Fibroblast of the conjunctiva (primary cell): ENCODE measurements at regions not wholly inside any gene's neighbourhood (a gene's known extent, or its start where the extent isn't known, plus 50 kb on each side); places are given as distances from the start of the nearest gene placed in this dataset.
"Not testable (repeated sequence)": the region's sequence is repeated elsewhere in the genome, so short reads cannot be mapped to it uniquely, and the experiment has no call there.

Source experiments
- DNase-seq: peaks from one replicate; pipeline ENCODE4 v3.0.0-alpha.2; 2010; ENCODE audit warnings: low read depth

DNA sequence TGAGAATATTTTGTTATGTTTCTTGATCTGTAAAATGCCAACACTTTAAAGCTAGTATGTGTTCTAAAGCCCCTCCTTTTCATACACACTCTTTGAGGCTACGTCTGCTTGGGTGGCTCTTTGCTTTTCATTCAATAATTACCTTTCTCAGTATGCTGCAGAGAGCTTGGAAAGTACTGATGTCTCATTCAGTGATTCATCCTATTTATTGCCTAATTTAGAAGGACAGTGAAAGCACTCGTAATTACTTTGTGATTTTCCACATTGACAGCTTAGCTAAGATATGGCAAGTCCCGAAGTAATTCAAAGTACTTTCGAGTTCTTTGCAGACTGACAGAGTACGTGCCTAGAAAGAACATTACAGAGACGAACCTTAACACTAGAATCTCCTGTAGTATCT lies 57.2 kb downstream of the BMP15 start:
- DNase-seq, result no peak

DNA sequence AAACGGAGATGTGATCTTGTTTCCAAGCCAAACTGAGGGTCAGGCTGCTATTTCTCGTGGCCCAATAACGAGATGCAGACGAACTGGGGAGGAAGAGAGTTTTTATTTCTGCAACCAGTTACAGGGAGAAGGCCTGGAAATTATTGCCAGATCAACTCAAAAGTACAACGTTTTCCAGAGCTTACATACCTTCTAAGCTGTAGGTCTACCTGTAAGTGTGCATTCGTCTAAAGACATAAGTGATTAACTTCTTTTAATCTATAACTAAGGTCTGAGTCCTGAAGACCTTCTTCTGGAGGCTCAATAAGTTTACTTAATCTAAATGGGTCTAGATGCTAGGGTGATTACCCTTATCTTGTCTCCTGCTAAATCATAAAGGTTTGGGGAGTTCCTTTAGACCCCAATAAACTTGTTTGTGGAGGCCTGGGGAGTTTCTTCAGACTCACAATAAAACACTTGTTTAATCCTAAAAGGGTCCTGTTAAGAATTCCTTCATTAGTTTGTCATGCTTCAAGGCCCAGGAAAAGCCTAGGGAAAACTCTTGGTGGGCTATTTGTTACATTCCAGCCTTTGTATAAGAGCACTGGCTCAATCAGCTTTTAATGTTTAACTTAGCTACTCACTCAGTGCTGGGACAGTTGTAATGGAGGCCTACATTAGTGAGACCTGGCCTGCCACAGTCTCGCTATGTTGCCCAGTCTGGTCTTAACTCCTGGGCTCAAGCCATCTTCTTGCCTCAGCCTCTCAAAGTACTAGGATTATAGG lies 58.5 kb downstream of the BMP15 start:
- not testable (repeated sequence) for DNase-seq

DNA sequence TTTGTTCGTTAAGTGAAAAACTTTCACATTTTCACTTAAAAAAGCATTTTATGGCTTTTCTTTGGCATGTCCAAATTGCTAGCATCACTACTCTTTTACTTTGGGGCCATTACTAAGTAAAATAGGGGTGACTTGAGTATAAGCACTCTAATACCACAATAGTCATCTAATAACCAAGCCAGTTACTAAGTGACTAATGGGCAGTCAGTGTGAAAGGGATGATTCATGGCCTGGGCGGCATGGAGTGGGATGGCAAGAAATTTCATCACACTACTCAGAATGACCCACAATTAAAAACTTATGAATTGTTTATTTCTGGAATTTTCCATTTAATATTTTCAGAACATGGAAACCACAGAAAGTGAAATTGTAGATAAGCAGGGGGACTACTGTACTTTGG lies 60.9 kb downstream of the BMP15 start:
- DNase-seq, result peak; percentile 10

DNA sequence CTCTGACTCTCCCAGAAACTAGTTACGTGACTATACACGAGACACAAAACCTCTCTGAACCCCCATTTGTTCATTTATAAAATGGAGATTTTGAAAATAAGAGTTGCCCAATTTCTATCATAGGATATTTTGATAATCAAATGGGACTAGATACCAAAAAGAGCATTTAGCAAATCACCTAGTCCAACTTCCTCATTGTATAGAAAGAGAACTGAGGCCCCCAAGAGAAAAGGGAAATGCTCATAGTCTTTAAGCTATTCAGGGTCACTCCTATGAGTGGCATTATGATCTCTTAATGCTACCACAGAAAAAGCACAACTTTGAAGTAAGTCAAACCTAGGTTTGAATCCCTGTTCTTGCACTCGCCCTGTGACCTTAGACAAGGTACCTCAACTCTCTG lies 62.7 kb downstream of the BMP15 start:
- no peak for DNase-seq

DNA sequence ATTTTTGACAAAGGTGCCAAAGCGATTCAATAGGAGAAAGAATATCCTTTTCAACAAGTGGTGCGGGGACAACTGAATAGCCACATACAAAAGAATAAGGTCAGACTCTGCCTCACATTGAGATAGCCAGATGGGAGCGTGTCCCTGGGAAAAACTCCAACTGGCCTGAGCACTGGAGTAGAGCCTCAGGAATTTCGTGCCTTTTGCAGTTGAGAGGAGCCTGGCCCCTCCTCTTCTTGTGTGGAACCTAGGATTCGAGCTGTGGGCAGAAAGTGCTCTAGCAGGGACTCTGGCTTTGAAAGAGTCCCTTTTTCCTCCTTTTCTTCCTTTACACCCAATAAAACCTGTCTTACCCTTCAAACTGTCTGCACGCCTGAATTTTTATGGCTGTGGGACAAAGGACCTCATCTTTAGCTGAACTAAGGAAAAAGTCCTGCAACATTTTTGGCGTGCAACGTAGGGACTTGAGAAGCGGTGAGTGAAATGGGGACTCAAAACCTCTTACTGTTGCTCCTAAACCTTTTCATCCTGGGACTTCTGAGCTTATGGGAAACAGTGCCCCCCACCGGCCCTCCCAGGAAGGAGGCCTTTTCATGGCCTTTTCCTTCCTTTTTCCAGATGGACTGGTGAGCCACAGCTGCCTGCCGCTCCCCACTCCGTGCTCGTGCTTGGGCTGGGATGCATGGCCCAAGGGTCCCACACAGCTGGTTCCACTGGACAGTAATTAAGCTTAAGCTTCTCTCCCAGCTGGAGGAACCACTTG lies 68.6 kb downstream of the BMP15 start:
- no peak for DNase-seq

DNA sequence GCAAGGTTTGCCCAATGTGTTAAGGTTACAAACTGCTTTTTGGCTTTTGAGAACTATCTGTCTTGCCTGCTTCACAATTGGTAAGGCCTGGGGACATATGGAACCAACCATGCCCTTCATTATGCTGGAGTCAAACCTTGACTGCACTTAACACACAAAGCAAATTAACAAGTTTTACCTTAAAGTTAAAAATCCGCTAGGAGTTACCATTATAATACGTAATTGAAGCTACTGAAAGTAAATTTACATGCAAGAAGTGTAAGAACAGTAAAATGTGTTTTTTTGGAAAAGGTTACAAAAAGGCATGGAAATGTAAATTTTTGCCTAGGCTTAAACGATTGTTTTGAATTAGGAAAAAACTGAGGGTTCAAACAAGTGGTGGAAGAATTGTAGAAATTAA lies 69.7 kb downstream of the BMP15 start:
- no peak for DNase-seq

DNA sequence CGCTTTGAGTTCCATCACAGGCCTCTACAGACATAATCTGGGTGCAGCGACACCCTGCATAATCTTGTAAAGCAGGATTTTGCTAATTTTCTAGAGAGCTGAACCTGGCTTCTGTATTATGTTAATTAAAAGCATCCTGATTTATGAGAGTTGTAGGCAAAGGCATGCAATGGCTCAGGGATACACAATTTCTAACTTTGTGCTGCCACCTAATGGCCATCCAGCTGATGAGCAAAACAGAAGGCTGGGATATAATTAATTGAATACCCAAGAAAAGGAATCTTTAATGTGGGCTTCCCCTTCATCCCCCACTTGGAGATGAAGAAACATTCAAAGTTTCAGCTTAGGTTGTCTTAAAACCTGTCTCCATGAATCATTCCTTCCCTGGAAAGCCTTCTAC lies 78.1 kb downstream of the BMP15 start:
- DNase-seq, result peak; percentile 14

DNA sequence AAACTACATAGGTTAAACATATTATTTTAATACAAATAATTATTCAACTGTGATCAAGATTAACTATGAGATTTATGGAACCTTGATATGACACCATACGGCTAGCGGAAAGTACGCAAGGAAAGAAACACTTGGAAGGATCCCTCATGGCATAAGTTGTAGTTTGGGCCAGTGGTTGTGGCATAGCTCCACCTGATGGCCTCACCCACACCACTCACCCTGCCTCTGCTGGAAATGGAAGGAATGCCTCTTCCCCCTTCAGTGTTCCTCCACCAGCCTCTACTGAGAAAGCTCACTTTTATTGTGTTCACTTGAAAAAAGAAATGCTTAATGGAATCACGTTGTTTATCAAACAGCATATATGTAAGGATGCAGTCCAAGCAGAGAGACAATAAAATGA lies 86.4 kb downstream of the BMP15 start:
- no peak for DNase-seq

DNA sequence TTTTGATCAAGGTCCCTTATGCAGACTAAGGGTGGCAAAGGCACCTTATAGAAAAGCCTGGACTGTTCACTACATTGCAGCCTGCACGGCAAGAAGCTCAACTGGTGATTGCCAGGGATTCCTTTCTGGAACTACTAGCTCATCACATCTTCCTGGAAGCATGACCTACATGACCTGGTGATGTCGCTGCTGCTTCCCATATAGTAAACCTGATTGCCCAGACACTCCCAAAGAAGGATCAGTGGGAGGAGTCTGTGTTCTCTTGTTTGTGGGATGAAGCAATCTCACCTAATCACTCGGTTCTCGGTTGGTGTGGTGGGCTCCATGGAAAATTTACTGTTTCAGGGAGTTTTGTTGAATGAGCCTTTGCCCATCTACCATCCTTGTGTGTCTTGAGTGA lies 89.8 kb downstream of the BMP15 start:
- not testable (repeated sequence) for DNase-seq

DNA sequence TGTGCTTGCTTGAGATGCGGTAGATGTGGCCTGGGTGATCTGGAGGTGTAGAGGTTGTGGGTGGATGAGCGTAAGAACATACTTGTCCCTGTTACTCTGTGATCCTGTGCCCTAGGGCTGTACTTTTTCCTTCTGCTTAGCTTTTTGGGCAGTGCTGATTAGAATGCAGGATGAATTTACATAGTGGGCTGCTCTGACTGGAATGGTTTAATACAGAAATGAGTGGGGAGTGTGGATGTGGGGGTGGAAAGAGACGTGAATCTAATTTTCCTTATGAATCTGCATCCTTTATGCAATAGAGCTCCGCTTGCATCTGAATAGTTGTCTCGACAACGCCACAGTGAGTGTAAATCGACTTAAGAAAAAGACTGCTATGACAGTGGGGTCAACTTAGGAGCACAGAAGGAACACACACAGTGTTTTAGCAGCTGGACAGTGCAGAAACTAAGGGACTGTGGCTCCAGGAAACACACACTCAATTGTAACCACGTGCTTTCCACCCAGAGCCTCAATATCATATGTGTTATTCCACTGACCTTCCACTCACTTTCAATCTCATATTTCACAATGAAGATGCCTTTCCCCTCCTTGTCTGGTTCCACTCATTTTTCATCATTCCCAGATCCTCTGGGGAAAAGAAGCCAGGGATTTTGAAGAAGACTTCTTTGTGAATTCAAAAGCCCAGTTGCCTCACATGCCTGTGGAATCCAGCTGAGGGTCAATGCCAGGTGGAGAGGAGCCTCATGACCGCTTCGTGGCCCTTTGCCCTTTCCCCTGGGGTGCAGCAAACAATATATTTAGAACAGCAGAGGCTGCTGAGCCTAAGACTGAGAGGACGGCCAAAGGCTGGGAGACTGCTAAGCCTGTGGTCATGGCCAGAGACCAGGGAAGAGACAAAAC lies 91.4 kb downstream of the BMP15 start:
- not testable (repeated sequence) for DNase-seq

DNA sequence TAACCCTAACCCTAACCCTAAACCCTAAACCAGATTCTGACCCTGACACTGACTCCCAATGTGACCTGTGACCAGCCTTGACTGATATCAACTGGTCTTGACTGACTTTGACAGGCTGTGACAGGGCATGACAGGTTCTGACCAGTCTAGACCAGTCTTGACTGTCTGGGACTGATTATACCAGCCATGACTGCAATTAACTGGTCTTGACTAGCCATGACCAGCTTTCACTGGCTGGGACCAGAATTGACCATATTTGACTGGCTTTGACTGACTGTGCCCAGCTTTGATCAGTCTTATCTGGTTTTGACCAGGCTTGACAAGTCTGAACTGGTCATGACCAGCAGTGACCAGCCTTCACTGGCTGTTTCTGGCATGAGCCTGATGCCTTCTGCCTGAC lies 95.5 kb downstream of the BMP15 start:
- DNase-seq, result no peak

DNA sequence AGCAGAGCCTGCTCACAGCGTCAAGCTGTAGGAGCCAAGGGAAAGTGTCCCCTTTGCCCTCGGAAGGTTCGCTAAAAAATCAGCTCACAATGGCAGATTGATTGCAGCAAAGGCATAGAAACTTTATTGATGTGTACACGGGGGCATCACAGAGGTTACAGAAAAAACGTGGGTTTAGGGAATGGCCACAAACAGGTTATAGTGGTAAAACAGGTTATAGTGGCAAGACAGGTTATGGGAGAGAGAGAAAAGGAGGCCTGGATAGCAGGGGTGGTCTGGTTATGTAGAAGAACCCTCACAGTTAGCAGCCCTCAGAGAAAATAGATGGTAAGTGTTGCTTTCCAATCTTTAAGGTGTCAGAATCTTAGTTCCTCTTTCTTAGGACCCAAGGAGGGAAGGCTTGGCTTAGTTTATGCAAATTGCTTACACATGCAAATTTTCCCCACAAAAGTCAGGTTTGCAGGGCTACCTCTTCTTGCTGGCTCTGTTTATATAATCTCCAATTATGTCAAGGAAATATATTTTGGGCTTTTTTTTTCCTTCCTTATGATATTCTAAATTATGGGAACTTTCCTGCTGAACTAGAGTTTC lies 113.7 kb downstream of the BMP15 start:
- DNase-seq, result no peak

DNA sequence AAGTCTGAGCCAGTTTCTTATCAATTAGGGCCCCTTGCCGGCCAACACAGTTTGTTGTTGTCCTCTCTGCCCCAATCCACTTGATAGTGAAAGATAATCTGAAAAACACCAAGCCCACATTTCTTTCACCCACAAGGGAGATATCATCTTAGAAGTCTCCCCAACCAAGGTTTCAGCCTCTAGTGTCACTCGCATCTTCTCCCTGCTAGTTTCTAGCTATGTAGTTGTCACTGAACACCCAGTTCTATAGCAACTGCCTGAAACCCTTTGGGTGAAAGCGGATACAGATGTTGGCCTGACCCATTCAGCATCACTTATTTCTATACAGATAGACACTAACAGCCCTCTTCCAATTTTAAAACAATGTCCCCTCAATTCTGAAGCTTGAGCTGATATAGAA lies 116.3 kb downstream of the BMP15 start:
- DNase-seq, result no peak

DNA sequence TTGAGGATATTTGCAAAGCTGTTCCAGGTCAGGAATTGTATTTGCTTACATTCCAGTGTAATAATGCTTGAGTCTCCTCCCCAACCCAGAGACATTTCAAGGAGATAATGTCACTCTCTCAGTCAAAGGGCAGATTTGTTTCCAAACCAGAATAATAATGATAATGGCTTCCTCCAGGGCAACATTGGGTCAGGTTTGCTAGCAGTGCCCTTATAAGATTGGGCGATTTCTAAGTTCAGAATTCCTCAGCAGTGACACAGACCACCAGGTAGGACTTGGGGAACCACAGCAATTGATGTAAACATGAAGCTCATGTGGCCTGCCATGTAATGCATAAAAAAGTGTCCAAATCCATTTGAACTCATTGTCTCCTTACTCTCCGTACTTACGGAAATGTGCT lies 125.2 kb downstream of the BMP15 start:
- no peak for DNase-seq

DNA sequence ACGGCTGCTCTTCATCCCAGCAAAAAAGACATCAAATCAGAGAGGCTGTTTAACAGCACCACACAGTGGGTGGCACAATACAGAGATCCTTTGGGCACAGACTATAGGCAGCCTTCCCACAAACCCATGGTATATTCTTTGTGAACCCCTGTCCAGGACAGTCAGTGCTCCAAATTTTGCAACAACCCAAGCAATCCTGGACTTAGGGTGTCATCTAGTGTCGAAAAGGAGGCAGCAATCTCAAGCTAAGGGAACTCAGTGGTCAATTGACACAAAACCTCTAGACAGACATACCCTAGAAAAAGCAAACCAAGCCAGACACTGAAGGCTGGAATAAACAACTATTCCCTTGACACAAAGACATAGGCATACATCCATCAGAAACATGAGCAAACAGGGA lies 137.4 kb downstream of the BMP15 start:
- no peak for DNase-seq

DNA sequence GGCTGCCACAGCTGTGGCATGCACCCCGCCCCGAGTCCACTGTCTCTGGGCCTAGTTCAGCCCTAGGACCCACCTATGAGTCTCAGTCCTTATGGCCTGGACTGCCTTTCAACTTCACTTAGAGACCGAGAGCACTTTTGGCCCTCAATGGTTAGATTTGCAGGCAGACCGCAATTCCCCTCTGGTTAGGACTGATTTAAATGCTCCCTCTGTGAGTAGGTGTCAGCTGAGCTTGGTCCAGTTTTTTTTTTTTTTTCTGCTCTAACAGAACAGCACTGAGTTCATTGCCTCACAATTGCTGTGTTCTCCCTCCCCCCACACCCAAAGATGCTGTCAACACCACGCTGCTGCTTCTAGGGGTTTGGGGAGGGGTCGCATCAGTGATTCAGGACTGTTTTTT lies 143.2 kb downstream of the BMP15 start:
- DNase-seq, result no peak

DNA sequence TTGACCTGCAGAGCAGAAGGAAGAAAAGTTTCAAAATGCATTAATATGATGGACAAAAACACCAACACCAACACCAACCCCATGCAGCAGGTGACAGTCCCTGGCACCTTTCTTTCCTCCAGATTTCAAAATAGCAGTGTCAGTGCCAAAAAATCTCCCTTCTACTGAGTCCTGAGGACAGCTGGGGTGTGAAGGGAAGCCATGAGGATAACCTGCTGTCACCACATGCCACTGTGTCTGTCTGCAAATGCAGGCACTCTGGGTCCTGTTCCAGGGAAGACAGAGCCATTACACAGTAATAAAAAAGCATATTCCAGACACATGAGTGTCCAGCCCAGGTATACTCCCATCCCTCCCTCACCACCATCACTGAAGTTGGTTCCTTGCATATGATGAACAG lies 187.5 kb downstream of the BMP15 start:
- no peak for DNase-seq

DNA sequence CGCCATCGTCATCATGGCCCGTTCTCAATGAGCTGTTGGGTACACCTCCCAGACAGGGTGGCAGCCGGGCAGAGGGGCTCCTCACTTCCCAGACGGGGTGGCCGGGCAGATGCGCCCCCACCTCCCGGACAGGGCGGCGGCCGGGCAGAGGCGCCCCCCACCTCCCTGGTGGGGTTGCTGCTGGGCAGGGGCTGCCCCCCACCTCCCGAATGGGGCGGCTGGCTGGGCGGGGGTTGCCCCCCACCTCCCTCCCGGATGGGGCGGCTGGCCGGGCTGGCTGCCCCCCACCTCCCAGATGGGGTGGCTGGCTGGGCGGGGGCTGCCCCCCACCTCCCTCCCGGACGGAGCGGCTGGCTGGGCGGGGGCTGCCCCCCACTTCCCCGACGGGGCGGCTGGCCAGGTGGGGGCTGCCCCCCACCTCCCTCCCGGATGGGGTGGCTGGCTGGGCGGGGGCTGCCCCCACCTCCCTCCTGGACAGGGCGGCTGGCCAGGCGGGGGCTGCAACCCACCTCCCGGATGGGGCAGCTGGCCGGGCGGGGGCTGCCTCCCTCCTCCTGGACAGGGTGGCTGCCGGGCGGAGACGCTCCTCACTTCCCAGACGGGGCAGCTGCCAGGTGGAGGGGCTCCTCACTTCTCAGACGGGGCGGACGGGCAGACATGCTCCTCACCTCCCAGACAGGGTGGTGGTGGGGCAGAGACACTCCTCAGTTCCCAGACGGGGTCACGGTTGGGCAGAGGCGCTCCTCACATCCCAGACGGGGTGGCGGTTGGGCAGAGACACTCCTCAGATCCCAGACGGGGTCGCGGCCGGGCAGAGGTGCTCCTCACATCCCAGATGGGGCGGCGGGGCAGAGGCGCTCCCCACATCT lies 208.8 kb downstream of the BMP15 start:
- not testable (repeated sequence) for DNase-seq

DNA sequence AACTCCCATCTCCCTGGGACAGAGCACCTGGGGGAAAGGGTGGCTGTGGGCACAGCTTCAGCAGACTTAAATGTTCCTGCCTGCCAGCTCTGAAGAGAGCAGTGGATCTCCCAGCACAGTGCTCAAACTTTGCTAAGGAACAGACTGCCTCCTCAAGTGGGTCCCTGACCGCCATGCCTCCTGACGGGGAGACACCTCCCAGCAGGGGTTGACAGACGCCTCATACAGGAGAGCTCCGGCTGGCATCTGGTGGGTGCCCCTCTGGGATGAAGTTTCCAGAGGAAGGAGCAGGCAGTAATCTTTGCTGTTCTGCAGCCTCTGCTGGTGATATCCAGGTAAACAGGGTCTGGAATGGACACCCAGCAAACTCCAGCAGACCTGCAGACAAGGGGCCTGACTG lies 206.9 kb upstream of the NUDT10 start:
- DNase-seq, result not testable (repeated sequence)

DNA sequence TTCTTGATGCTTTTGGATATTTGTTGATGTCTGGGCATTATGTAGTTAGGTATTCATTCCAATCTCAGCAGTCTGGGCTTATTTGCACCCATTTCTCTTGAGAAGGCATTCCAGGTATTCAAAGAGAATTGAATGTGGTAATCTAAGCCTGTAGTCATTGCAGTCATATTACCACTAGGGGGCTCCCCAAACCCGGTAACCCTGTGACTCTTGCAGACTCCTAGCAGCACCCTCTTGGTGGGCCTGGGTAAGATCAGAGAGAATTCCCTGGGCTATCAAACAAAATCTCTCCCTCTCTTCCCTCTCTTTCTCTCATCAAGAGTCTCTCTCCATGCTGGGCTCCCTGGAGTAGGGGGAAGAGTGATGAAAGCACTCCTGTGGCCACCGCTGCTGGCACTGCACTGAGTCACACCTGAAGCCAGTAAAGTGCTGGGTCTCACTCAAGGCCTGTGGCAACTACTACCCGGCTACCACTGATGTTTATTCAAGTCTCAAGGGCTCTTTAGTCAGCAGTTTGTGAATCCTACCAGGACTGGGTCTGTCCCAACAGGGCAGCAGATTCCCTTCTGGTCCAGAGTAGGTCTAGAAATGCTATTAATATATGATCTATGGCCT lies 187.7 kb upstream of the NUDT10 start:
- DNase-seq, result peak; percentile 16

DNA sequence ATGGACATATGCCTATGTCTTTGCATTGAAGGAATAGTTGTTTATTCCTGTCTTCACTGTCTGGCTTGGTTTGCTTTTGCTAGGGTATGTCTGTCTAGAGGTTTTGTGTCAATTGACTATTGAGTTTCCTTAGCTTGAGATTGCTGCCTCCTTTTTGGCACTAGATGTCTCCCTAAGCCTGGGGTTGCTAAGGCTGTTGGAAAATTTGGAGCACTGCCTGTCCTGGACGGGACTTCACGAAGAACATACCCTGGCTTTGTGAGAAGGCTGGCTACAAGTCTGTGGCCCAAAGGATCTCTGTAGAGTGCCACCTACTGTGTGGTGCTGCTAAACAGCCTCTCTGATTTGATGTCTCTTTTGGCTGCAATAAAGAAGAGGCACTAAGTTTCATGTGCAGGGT lies 183.8 kb upstream of the NUDT10 start:
- no peak for DNase-seq
